ENCODE measurements at regions not wholly inside any gene's neighbourhood (a gene's known extent, or its start where the extent isn't known, plus 50 kb on each side); places are given as distances from the start of the nearest gene placed in this dataset.

DNA sequence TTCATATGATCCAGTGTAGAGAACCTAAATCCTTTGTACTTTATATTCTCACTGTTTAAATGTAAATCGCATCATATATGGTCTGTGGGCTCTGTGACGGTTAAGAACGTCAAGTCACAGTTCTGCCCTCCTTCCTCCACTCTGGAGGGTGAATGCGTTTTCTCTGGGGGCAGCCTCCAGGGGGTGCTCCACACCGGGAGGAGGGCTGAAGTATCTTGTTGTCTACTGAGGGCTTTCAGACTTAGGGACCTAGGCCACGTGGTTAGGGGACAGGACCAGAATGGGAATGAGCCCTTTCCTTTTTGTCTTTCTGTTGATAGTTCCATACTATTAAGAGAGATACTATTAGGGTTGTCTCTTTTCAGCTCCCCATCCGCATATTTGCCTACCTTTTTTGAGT lies 504.9 kb downstream of the FGF9 start:
- no peak for DNase-seq

DNA sequence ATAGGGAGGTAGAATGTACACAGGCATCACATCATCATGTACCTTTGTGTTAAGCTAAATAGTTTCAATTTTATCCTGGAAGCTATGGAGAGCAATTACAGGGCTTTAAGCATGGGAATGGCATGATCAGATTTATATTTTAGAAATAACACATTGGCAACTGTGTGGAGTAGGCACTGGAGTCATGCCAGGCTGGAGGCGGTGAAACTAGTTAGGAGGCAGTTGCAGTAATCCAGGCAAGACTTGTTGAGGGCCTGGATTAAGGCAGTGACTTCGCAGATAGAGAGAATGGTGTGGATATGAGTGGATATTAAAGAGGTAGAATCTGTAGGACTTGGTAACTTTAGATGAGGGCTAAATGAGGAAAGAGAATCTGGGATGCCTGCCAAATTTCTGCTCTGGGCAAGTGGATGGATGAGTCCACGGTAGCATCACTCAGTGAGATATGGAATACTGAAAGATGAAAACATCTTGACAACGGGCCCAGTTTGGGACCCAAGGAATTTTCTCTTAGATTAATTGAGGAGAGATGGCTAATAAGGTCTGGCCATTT lies 506.2 kb downstream of the FGF9 start:
- DNase-seq = peak in 14 of 58 donors; percentile 8 to 56 (median 22)

DNA sequence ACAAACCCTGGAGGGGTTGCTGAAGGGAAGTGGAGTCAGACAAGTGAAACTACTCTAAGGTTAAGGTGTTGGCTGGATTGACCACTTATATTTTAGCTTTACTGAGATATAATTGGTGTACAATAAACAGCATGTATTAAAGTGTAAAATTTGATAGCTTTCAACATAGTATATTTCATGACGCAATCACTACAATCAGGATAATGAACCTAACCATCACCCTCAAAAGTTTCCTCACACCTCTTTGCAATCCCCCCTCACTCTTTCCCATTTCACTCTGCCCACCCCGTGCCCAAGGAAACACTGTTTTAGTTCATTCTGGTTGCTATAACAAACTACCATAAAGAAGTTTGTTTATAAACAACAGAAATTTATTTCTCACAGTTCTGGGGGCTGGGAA lies 508.0 kb downstream of the FGF9 start:
- DNase-seq = no peak

DNA sequence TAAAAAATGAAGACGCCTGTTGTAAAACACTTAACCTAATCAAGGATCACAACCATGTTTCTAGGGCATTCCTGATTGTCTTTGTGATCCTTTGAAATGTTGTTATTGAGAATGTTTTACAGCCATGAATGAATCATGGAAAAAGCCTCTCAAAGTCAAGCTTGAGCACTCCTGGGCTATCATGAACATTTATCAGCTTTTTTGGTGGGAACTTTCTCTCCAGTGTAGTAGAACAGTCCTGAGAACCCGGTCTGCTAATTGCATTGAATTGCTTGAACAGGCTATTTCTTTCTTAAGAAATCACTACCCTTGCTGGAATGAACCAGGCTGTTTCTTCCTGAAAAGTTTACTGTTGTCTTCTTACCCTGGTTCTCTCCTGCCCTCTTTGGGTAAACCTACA lies 516.5 kb downstream of the FGF9 start:
- DNase-seq = no peak

DNA sequence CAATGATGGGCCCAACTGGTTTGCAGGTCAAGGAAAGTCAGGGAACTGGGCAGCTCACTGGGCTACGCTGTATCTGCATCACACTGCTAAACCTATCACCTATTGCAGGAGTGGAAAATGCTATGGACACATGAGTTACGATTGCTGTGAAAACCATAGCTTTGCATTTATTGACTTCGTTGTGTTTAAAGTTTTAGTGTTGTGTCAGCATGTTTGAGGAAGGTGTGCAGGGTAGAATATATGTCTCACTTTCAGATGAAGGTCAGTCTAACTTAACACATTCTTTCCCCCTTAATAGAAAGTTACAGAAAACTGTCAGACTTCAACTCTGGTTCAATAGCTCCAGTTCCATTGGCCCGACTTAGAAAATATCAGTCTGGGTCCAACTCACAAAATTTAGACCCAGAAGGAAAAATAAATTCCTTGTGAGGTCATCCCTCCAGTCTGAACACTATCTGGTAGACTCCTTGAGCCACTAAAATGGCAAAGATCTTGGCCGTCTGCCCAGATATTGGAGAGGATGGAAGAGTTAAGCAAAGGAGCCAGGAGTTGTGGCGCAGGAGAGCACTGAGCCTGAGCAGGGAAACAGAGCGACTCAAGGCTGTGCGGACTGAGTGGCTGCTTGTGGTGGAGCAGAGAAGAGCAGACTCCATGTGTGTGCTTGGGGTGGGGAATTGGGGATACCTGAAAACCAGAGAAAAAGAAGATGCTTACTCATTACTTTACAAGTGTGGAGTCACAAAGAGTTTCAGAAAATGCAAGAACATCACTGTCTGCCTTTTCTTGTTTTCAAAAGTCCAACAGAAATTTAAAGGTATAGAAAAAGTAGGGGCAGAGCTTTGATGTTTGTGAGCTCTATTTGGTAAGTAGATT lies 518.5 kb downstream of the FGF9 start:
- no peak for DNase-seq

DNA sequence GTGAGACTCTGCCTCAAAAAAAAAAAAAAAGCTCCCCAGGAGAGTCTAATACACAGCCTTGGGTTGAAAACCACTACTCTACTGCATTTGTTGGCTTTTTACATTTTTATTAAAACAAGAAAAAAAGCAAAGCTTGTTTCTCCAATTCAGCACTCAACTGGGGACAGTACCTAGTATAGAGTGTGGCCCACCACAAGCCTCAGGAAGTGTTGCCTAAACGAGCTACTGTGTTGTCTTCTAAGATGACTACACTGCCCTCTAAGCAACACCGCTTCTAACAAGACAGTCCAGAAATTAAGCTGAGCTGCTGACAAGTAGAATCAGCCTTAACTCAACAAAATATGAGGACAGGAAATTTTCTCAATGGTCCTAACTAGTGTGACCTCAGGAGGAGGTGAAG lies 522.2 kb downstream of the FGF9 start:
- DNase-seq = no peak

DNA sequence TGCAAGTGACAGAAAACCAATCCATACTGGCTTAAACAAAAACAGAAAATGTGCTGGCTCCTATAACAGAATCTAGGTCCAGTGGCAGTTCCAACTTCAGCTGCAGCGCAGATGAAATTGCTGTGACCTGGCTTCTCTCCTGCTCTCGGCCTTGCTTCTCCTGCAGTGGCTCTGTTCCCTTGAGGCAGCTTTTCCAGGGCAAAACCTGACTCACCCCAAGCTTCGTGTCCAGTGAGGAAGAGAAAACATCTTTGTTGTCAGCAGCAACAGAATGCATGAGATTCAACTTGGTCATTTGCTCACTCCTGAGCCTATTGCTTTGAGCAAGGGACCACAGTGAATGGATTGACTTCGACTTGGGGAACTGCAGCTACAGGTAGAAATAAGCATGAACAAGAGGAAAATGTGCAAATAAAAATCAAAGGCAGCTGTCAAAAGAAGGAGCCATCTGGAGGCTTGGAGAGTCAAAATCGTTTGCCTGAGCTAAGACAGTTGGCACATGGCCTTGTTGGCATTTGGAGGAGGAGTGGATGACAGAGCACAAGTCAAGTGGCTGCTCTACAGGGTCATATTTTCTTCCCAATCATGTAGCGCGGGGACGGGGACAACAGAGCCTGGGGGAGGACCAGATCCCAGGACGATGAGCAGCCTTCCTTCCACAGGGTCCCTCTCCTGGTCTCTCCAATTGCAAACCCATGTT lies 523.4 kb downstream of the FGF9 start:
- DNase-seq = no peak

DNA sequence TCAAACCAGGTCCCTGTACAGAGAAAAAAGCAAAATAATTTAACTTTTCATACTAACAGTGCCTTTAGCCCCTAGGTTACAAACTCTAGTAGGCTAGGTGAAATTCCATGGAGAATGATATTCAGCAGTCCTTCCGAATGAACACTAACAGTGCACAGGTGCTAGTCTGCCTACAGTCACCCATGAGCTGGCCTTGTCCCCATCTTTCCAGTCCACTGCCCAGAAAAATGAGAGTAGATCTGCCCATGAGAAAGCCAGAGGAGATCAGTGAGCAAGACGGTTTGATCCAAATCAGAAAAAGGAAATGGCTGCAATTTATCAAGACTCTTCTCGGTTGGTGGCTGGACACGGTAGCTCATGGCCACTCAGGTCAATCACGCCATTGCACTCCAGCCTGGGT lies 524.9 kb downstream of the FGF9 start:
- DNase-seq = no peak

DNA sequence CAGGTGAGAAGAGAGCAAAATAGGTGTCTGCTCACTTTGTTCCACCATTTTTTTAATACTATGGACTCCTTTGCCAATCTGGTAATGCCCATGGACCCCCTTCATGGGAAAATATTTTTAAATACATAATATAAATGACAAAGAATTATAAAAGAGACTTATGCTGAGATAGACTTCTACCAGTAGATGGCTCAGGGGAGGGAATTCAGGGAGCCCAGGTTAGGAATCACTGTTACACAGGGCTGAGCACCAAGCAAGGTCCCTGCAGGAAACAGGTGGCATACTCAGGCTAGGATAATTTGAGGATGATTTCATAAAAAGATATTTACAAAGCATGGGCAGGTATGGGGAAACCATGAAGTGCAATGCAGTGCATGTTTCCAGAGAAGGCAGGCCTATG lies 525.9 kb downstream of the FGF9 start:
- DNase-seq = no peak

DNA sequence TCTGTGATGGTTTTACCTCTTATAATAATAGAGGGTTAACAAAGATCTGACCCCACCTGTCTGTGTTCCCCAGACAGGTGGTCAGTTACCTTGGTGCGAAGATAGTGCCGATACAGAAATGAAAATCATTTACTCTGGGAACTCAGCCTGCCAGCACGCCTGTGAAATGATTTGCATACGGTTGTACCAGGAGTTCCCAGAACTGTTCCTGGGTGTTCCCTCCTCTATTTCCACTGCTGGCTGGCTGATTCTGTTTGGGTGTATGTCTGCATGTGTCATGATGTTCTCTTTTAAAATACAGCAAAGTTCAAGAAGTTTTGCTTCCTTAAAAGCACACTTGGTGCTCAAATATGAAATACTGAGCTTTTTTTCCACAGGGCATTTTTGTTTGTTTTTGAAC lies 527.1 kb downstream of the FGF9 start:
- DNase-seq = peak in 9 of 58 donors; percentile 1 to 44 (median 12)

DNA sequence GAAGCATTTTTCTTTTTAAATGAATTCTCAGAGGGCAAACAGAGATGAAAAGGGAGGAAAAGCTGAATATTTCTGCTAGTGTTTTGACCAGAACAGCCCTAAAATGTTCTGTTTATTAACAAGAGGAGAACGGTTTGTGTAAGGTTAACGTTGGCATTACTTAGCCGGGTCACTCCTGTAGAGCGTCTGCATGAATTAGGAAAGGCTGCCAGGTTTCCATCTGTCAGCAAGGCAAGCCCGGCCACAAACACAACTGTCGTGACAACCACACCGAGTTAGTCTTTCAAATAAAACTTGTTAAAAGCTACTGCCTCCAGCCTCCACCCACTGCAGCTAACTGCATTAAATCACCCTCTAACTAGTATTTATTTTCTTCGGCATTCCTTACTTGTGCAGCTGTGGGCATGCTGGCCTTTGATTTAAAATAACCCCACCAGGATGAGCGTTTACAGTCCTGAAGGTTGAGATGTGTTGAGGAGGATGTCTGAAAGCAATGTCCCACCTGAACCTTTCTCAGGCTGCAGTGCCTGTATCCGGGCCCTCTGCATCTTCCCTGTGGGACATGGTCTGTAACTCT lies 527.9 kb downstream of the FGF9 start:
- DNase-seq = no peak

DNA sequence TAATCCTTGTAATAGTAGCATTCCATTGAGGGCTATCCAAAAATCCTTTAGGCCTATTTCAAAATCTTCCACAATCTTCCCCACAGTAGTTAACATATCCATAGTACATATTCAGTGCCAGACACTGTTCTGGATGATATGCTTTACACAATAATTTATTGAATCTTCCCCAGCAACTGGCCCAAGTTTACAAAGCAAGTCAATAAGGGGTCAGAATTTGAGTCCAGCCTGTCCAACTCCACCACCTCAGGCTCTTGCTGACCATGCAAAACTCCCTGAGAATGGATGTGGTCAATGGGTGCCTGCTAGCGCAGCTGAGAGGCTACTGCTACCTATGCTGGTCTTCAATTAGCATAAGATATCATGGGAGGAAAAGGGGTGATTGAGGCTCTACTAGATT lies 529.6 kb downstream of the FGF9 start:
- no peak for DNase-seq

DNA sequence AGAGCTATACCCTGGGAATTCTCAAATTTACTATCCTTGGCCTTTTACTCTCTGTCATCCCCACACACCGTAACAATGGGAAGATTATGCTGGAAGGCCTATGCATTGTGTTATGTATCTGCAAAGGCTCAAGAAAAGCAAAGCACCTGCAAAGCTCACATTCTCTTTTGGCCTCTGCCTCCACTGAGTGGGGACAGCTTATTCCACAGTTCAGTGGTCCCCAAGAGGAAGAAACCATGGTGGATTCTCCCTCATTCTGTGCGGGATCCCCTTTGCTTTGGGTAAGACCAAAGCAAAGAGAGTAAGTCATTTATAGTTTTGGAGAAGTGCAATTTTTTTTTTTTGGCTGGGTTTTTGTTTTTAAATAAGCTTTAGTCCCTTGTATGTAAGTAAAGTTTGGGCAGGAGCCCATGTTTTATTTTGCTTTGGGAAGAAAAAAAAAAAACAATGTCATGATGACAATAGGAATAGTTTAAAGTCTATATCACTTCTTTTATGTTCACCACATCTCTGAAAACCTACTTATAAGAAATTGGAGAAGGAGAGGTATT lies 530.6 kb downstream of the FGF9 start:
- no peak for DNase-seq

DNA sequence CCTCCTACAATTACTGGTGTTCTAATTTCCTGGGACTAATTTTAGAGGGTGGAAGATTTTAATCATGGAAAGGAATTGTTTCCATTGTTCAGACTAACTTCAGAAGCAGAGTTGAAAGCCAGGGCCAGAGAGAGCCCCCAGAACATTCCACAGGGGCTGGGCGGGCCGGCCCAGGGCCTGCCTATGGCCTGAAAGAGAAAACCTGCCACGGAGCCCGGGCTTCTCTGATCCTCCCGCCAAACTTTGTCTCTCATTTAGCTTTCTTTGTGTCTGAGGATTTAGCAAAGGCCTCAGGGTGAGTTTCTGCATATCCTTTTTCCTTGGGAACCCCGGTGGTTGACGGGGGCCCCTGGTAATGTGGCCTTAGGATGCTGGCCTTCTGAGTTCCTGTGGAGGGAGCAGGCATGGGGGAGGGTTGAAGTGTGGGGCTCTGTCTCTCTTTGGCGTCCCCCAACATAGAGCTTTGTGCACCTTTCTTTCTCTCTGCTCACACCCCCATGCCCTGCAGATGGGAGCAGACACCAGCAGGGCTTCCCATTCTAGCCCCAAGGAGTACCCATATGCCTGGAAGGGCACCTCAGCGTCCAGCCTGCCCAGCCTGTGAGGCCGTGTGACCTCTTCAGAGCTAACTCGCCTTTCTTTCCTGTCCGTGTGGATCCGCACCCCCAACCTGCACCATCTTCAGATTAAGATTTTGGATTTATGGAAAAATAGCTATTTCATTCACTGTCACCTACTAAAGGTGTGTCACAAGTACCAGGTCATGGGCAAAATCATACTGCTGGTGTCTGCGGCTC lies 539.5 kb downstream of the FGF9 start:
- no peak for DNase-seq

DNA sequence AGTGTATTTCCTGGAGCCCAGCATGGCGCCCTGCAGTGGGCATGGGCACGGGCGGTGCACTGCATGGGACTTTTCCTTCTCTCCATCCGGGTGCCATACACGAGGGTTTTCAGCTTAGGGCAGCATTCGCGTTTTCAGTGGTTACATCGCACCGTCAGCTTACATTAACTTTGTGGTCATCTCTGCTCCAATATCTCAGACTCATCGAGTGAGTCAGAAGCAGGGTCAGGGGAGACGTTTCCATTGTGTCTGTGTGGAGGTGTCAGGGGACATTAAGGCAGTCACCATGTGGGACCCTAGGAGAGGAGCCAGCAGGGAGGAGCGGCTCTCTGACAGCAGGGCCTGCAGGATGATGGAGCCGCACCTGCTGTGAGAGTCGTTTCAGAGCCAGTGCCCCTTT lies 541.0 kb downstream of the FGF9 start:
- no peak for DNase-seq

DNA sequence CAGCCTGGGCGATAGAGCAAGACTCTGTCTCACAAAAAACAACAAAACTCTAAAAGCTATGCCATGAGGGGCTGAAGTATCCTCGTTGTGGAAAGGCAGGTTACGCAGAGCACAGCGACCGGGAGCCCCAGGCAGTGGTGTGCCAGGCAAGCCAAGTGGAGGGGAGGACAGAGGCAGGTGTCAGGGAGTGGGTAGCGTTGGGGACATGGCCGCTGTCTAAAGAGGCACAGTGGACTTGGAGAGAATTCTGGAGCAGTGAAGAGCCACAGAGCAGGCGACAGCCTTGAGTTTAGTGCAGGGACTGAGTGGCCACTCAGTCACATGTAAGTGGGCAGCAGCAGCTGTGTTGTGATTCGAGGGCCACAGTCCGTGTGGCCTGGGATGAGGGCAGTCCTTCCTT lies 541.7 kb downstream of the FGF9 start:
- DNase-seq = no peak

DNA sequence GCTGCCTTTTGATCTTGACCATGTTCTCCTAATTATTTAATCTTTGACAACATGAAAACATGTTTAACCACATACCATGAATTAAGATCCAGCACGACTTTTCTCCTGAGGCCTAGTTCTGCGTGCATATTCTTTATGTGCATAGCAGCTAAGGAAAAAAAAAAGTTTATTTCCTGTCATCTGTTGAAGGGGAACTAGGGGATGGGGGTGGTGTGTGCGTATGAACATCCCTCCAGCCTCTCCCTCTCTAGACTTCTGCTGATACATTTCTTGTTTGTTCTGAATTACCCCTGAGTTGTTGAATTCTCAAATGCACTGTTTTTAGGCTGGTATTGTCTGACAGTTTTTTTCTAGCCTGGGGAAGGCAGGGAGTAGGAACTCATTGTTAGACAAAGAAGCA lies 543.3 kb downstream of the FGF9 start:
- no peak for DNase-seq

DNA sequence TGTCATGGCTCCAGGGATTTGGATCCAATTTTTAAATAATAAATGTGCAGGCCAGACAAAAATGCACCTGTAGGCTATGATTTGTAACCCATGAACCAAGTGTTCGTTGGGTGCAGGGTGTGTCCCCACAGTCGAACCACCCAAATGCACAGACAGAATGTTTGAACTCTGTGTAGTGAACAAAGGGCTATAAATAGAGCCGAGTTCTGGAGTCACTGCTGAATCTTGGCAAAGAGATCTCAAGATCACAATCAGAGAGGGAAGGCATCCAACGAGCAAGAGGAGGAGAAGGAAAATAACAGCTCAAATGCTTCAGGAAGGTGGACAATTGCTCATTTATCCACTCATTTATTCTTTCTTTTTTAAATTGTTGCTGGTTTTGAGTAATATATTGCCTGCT lies 547.9 kb downstream of the FGF9 start:
- DNase-seq = no peak

DNA sequence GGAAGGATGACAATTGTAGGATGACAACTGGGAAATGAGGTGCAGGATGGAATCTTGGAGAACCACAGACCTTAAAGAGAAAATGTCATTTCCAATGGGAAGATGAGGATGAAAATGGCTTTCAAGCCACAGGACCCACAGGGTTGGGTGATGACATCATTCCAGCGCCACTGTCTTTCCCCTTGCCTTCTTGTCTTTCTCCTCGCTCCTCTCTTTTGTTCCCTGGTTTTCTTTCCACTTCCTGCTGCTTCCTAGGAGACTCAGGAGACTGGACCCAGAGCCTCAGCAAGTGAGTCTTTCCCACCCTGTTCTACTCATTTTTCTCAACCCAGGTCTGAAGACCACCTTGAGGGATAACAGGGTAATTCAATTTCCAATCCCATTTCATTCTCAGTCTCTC lies 548.8 kb downstream of the FGF9 start:
- DNase-seq = no peak

DNA sequence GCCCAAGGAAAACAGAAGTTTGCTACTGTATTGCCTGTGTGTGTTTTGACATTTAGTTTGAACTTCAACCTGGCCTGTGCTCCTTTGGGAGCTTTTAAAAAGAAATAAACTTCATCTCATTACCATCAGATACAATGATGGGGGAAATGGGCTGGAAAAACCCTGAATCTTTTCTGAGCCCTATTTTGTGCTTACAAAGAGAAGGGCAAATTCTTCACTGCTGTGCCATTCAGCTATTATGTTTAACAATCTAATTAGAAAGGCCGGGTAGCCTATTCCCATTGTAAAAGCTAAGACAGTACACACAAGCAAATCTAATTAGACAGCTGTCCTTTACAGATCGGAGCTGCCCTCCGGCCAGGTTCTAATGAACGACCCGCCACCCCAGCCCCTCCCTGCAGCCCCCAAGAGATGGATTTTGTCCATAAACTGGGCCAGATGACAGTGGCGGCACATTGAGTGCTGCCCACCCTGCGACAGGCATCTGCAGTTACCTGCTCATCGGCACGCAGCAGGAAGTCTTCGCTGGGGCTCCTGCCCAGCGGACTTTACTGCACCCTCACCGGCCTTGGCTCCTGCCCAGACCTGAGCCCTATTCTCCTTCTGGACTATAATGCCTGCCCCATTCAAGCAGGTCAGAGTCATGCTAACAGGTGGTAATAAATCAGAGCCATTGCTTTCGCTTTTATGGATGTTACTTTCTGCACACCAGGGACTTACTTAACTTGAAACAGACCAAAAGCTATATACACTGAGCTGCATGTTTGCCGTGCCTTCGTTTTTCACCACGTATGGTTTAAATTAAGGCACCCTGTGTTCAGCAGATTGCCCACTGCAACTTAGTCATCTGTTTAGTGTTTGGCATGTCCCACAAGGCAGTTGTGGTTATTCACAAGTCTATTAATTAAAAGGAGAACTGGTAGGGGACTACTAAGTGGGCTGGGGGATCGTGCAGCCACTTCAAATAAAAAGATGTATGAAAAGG lies 549.6 kb downstream of the FGF9 start:
- no peak for DNase-seq

Measured in anterior cingulate cortex (tissue), 58 donors.